Tongue (tissue), 1 donor: ENCODE measurements at regions not wholly inside any gene's neighbourhood (a gene's known extent, or its start where the extent isn't known, plus 50 kb on each side); places are given as distances from the start of the nearest gene placed in this dataset.

Experiments
- DNase-seq: peaks from one replicate; pipeline ENCODE4 v3.0.0-alpha.2; 2015

DNA sequence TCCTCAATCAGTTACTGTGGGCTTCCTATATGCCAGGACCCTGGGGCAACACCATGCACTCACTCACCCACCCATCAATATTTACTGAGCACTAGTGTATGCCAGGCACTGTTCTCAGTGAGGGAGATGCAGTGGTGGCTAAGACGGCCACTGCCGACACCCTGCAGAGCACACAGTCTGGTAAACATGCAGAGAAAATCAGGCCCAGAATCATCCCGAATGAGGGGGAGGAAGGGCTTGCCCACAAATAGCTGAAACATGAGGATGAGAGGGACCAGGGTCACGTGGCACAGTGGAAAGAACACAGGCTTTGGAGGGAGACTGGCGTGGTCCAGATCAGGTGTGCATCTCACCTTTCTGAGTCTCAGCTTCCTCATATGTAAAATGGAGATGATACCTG is 89.2 kb upstream of the IGSF21 start:
- DNase-seq: no peak

- DNase-seq: no peak
Observed at GRCh38 chr1:18020021-18020817, 87.4 kb upstream of the IGSF21 start.

- DNase-seq: no peak
Observed at GRCh38 chr1:18021242-18021641, 86.4 kb upstream of the IGSF21 start.

DNA sequence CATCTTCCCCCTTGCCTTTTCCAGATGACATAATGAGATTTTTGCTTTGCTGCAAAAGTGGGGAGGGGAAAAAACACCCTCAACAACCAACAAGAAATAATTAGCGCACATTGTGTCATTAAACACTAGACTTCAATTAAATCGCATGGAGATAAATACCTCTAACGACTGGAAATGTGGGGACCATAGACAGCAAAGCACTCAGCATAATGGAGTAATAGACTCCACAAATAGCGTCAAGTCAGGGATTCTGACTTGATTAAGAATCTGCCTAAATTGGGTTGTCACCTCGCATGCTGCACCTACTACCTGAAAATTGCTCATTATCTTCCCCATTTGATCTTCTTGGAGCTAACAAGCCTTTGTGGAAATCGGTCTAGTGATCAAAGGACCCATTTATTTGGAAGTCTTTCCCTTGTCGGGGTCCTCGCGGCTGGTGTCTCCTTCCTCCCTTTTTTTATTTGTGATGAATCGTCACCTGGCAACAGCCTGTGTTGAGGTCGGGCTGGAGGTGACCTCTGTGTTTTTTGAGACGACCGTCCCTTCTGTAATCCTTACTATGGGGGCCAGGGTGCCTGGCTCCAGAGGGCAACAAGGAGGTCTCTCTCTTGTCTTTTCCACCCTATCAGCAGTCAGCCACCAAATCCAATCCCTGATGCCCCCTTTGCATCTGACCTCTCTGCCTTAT is 75.3 kb upstream of the IGSF21 start:
- DNase-seq: no peak

GRCh38 chr1:18035145-18035544 is 72.5 kb upstream of the IGSF21 start:
- no peak for DNase-seq

- DNase-seq: no peak
Observed at GRCh38 chr1:18037651-18038050, 69.9 kb upstream of the IGSF21 start.

DNA sequence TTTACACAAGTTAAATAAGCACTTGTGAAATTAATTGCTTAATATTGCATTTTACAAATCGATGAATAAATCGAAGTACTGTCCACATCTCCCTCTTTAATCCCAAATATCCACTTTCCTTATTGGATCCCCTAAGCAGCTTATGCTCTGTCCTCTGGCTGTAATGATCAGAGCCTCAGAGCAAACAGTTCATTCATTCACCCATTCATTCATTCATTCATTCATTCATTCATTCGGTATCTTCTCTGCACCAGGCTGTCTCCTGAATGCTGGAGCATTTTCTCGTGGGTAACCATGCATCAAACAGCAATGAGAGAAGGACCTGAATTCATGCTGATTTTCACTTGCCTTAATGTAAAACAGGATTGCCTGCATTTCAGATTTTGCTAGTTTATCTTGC is 69.5 kb upstream of the IGSF21 start:
- DNase-seq: no peak

DNA sequence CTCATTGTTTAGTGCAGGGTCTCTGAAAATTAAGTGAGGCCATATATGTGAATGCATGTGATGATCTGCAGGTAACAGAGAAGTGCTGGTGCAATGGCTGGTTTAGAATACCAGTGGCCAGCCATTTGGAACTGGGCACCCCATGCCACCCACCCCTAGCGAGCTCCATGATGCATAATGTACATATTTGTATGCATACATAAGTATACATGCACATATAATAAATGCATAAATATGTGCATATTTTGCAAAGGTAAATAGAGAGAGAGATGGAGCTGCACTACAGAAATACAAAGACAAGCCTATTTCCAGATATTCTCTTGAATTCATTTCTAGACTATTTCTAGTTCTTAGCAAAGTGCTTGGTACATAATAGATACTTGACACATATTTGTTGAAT is 68.5 kb upstream of the IGSF21 start:
- DNase-seq: no peak

- DNase-seq: no peak
Observed at GRCh38 chr1:18041102-18041501, 66.5 kb upstream of the IGSF21 start.

DNA sequence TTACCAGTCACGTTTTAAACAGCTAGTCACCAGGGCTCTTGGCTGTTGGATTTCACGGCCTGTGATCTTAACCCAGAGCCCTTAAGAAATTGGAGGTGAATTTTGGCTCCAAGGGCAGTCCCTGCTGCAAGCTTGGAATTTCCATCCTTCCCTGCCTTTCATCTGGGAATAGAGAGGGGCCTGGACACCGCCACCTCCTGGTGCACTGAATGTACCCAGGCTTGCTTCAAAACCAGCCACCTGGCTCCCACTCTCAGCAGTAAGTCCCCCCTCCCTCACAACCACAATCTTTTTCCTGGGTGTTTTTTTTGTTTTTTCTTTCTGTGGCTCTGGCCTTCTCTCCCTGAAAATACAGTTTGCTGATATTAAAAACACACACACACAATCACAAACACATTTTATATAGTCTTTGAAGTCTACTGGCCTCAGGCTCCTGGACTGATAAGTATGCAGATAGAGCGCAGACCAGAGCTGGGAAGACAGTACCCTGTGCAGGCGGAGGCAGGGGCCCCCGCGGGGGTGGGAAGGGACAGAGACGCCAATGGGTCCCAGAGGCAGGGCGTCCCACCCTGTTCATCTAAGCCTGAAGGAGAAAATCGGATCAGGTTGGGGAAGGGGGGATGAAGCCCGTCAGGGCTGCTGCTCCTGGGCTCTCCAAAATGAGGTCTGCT is 65.8 kb upstream of the IGSF21 start:
- DNase-seq: no peak

GRCh38 chr1:18043871-18044270 is 63.7 kb upstream of the IGSF21 start:
- no peak for DNase-seq

GRCh38 chr1:18045203-18045602 is 62.4 kb upstream of the IGSF21 start:
- DNase-seq: no peak

DNA sequence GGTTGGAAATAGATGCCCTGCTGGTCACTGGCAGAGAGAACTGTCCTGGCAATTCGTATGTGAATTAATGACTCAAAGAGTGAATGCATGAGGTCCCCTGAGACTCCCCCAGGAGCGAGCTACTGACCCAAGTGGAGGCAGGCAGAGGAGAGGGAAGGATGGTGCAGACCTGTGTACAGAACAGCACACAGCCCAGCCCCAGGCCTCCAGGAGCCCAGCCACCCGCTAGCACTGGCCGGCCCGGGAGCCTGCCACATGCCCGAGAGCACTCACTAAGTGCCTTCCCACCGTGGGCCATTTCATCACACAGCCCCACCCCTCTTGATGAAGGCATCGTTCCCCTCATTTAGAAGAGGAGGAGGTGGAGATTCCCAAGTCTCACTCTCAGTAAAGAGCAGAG is 62.0 kb upstream of the IGSF21 start:
- no peak for DNase-seq

DNA sequence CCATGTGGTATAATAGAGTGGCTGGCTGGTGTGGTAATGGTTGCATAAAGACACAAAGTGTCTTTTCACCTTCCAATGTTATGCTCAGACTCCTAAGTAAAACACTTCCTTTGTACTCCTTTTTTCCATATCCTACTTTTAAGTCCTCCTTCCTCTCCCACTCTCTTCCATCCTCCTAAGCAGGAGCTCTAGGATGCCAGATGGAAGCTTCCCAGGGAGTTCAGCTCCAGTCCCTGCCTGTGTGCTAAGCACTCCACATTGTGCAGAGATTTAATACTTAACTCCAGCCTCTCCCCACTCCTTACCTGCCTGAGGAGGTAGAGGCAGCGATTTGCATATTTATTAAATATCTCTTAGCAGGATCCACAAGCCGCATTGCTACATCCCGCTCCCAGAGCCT is 60.5 kb upstream of the IGSF21 start:
- DNase-seq: no peak

- no peak for DNase-seq
Observed at GRCh38 chr1:18049228-18049627, 58.4 kb upstream of the IGSF21 start.

DNA sequence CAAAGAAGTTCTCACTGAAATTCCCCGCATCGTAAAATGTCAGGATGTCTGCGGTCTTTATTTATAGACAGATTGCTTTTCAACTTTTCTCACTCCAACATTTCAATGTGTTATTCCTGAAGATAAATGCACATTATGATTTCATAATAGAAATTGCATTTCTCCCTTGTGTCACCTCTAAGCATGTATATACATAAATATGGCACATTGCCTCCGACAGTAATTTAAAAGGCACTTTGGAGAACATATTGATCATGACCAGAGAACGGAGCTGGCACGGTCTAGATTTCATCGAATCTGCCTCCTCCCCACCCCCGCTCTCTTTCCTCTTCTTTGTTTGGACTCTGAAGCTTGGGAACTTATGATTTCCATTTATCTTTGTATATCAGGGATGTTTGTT is 54.9 kb upstream of the IGSF21 start:
- no peak for DNase-seq

DNA sequence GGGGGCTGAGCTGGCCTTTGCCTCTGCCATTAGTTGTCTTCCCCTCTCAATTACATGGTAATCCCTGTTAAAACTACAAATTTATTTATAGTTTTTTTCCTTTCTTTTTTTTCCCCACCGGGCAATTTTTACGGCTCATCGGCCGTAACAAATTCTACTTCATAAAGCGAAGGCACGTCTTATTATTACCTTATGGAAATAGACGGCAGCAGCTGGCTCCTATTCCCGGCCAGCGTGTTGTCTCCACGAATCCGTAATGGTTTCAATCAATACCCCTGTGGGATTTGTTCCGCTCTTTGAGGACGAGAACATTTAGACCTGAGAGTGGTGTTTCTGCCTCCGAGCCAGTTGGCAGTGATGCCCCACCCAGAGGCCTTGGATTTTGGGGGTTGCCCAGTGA is 52.4 kb upstream of the IGSF21 start:
- peak; percentile 42 for DNase-seq

DNA sequence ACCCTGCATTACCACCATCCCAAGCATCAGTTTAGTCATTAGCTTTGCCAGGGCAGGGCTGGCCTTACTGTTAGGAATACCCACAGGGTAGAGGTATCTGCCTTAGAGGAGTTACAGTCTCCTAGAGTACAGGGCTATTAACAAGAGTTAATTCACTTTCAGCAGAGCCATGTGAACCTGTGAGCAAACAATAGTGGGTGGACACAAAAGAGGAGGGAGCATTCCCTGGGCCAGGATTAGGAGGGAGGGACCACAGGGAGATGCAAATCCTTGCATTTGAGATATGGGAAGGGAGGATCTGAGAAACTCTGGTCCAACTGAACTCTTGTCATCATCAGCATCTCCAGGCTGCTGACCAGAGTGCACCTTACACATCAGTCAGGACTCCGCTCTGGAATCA is 51.1 kb upstream of the IGSF21 start:
- no peak for DNase-seq

DNA sequence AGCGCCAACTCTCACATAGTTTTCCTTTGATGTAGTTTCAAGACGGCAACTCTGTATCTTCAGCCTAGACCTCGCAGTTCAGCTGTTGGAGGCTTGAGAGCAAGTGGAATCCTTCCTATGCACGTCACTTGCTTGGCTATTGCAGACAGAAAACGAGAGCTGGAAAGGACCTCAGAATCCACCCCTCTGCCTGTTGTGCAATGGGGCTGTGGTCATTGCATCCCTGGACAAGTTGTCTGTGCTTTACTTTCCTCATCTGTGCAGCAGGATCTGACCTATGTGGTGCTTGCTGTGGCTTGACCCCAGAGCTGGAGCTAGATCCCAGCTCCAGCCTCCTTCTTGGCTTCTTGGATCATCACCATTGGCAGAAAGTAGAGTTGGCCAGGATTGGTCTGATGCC is 50.0 kb upstream of the IGSF21 start:
- peak; percentile 5 for DNase-seq
